CD1c-positive myeloid dendritic cell (primary cell): ENCODE measurements at regions not wholly inside any gene's neighbourhood (a gene's known extent, or its start where the extent isn't known, plus 50 kb on each side); places are given as distances from the start of the nearest gene placed in this dataset.

Experiments used
- DNase-seq: peaks from one replicate; pipeline ENCODE4 v3.0.0-alpha.2; 2016; ENCODE audit errors: extremely low spot score

- peak; percentile 49 for DNase-seq
Observed at GRCh38 chr12:111175396-111176094, 193.3 kb downstream of the PHETA1 start.

GRCh38 chr12:111174961-111175345 is 193.9 kb downstream of the PHETA1 start:
- DNase-seq, result no peak

DNA sequence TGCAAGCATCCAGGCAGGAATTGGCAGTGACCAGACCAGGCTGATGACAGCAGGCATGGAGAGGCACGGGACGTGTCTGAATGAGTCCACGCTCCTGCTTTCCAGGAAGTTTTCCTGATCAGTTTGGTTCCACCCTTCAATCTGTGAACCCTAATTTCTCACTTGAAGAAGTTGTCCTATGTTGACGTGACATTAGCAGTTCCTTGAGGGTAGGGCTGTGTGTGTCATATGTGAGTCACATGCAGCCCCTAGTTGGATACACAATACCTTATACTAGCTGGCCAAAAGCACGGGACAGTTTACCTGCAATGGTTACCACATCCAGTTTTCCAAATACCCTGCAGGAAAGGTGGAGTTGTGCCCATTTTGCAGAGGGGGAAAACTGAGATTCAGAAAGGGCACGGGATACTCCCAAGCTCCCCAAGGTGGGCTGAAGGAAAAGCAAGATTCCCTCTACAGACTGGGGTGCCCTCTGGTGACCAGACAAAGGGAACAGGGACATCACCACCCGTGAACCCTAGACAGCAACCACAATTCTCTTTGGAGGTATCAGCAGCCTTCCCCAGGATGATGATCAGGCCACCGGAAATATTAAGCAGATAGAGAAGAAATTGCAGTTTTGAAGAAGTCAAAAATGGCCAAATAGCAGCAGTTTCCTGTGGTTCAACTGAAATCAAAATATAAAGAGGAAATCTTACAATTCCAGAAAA is 194.5 kb downstream of the PHETA1 start:
- DNase-seq, result peak; percentile 53

- DNase-seq, result peak; percentile 51
Observed at GRCh38 chr12:111173836-111174235, 195.1 kb downstream of the PHETA1 start.

DNA sequence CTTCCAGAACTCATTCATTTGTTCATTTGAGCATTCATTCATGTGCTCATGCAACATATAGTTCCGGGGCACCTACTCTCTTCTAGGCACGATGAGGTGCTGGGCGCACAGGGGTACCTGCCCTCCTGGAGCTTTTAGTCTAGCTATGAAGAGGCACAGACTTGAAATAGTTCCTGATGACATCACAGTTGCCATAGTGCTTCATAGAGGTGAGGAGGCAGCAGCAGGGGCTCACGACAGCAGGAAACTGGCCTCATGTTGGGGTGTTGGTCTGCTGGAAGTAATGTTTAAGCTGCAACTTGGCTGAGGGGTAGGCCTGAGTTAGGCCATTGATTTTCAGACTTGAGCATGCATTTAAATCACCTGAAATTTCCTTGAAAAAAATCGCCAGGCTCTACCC is 195.5 kb downstream of the PHETA1 start:
- DNase-seq, result no peak

GRCh38 chr12:111172786-111173185 is 196.1 kb downstream of the PHETA1 start:
- no peak for DNase-seq

- DNase-seq, result no peak
Observed at GRCh38 chr12:111171832-111172231, 197.1 kb downstream of the PHETA1 start.

DNA sequence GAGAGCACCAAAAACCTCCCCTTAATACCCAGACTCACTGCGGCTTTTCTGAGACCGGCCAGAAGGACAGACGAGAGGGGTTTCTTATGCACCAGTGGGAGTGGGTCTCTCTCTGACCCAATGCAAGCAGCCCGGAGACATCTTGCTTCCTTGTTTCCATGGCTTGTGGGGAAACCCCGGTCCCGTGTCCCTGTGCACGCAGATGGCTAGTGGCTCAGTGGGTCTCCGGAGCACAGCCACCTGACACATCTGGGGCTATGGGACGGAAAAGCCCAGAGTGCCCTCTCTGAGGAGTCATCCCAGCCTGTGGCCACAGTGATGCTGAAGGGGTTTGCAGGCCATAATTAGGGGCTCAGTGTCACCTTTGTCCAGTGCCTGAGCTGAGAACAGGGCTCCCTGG is 197.6 kb downstream of the PHETA1 start:
- DNase-seq, result peak; percentile 60

- DNase-seq, result peak; percentile 94
Observed at GRCh38 chr12:111170543-111170942, 198.4 kb downstream of the PHETA1 start.

- DNase-seq, result no peak
Observed at GRCh38 chr12:111169456-111169855, 199.4 kb downstream of the PHETA1 start.

DNA sequence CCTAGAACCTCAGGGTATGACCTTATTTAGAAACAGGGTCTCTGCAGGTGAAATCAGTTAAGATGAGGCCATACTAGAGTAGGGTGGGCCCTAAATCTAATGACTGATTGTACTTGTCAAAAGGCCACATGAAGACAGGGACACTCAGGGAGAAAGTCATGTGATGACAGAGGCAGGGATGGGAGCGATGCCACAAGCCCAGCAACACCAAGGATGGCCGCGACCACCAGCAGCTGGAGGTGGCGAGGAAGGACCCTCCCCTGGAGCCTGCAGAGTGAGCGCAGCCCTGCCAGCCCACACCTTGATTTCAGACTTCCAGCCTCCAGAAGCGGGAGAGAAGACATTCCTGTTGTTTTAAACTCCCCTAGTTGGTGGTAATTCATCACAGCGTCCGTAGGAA is 199.9 kb downstream of the PHETA1 start:
- DNase-seq, result no peak

DNA sequence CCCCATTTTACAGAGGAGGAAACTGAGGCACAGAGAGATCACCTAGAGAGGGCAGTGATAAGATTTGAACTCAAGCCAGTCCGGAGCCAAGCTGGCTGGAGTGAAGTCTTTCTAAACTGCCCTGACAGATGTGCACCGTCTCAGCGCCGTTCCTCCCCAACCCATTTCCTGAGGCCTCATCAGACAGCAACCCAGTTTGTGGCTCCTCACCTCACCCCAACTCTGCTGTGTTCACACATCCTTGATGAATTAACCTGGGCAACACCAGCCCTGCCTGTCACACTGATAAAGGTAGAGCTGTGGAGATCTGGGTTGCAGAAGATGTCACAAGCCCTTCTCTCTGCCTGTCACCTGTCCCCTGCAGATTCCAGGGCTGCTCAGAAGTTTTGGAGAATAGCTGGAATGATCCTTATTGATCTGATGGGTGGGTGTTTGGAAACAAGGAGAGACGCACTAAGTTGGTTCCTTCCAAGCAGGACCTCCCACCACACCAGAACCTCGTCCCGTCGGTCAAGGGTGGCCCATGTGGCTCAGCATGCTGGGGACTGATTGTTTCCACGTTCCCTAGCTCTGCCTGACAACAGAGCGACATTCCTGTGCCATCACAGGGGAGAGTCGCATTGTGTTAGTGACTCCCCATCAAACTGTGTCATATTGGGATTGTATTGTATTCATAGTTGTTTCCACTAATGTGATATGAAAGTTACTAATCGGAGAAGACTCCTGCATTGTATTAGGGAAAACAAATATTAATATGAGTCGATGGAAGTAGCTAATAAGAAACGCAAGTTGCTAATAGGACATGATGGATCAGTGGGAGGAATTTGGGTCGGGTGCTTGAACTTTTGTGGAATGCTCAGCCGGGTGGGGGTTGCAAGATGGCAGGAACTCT is 200.6 kb downstream of the PHETA1 start:
- no peak for DNase-seq

- no peak for DNase-seq
Observed at GRCh38 chr12:111166779-111167540, 201.9 kb downstream of the PHETA1 start.

DNA sequence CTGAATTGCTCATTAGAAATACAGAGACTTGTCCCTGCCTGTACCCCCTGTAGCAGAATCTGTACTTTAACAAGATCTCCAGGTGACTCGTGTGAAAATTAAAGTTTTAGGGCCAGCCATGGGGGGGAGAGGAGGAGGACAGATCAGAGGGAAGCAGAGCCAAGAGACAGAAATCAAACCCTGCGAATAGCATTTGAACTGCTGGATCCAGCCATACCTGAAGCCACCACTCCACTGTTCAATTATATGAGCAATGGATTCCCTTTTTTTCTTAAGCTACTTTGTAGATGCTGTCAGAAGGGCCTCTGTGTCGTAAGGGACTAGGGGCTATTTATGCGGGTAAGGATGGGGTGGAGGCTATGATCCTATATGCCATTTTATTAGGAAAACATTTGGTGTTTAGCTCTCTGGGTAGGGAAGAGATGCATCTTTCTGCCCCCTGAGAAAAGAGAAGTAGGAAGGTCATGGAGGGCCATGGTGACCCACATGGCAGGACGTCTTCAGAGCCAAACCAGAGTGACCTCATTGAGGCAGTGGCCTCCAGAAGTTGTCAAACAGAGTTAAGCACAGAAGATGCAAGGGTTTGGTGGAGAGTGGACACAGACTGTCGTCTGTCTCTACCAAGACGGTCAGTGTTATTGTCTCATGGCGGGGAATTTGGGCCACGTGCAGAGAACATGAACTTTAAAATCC is 203.9 kb downstream of the PHETA1 start:
- DNase-seq, result no peak

DNA sequence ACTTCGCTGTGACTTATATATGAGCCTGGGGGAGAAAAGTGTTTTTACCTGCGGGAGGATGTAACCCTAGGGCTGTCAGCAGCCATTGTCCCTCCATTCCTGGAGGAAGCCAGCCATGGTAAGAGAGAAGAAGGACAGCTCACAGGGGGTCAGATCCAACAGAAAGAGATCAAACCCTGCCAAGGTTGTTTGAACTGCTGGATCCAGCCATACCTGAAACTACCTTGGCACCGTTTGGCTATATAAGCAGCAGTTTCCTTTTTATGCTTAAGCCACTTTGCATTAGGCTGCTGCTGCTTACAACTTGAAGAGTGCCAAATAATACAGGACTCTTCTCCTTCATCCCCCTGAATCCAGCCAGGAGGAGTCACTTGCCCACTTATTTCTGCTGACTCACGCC is 205.5 kb downstream of the PHETA1 start:
- DNase-seq, result no peak

- DNase-seq, result no peak
Observed at GRCh38 chr12:111161898-111162297, 207.0 kb downstream of the PHETA1 start.

- DNase-seq, result no peak
Observed at GRCh38 chr12:111160350-111161241, 208.3 kb downstream of the PHETA1 start.

GRCh38 chr12:111158992-111159391 is 209.9 kb downstream of the PHETA1 start:
- no peak for DNase-seq

DNA sequence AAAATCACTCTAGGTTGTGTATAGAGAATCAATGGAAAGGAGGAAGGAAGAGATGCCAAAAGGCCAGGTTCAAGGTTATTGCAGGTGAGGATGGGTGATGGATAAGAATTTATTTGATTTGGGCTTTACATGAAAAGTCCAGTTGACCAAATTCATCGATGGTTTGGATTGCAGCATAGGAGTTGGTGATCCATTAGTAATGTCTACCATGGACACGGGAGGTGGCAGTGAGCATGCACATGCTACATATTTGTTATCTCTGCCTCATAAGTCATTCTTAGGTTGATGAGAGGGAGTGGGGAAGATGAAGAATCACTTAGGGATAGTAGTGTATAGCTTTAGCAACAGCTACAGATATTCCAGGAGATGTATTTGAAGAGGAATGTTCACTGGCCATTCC is 211.4 kb downstream of the PHETA1 start:
- no peak for DNase-seq

DNA sequence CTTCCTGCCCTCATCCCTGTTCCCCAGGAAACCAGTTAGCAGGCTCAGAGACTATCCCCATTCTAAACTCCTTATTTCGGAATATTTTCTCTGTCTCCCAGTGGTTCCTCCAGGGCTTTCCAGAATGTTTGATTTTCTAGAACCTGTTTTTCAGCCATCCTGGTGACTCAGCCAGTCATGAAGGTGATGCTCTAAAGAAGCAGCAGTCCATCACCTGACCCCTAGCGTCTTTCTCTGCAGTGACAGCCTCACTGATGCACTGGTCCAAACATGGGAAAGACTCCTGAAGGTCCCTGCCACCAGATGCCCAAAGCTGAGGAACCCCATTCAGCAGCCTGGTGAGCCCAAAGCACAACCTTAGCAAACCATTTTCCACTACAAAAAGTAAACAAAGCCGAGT is 212.6 kb downstream of the PHETA1 start:
- no peak for DNase-seq
